GM23338 (cell line): ENCODE measurements at regions not wholly inside any gene's neighbourhood (a gene's known extent, or its start where the extent isn't known, plus 50 kb on each side); places are given as distances from the start of the nearest gene placed in this dataset.

Experiments used
- ATAC-seq: fragments of 200-7000 bp; cut with Tn5 transposase; 3 replicates; pipeline ENCODE4 v1.9.1; 2020
- DNase-seq: peaks from one replicate; pipeline ENCODE4 v3.0.0-alpha.2; 2015; ENCODE audit warnings: low spot score
- H2AFZ ChIP-seq: fragments of 200-600 bp; sonication (generic); 2 replicates; pipeline ENCODE4 v1.8.0; 2016; ENCODE audit warnings: antibody characterized with exemption, mild to moderate bottlenecking, moderate library complexity
- H3F3A ChIP-seq: fragments of 200-600 bp; sonication (generic); replicated peaks from 2 replicates; pipeline ENCODE4 v1.8.0; 2017; ENCODE audit warnings: antibody characterized with exemption, mixed run types, low read depth
- H3K27ac ChIP-seq: fragments of 200-600 bp; sonication (generic); 2 replicates; pipeline ENCODE4 v1.6.1; 2016; ENCODE audit warnings: low read depth
- H3K27me3 ChIP-seq: fragments of 200-600 bp; sonication (generic); 2 replicates; pipeline ENCODE4 v1.8.0; 2016; ENCODE audit warnings: mild to moderate bottlenecking, mixed run types, moderate library complexity; ENCODE audit not compliant: insufficient read depth
- H3K36me3 ChIP-seq: fragments of 200-600 bp; sonication (generic); 2 replicates; pipeline ENCODE4 v1.8.0; 2016; ENCODE audit warnings: mild to moderate bottlenecking; ENCODE audit not compliant: insufficient read depth
- H3K4me1 ChIP-seq: fragments of 200-600 bp; sonication (generic); 2 replicates; pipeline ENCODE4 v1.8.0; 2016; ENCODE audit warnings: mild to moderate bottlenecking, moderate library complexity; ENCODE audit not compliant: insufficient read depth
- H3K4me2 ChIP-seq: fragments of 200-600 bp; sonication (generic); 2 replicates; pipeline ENCODE4 v1.7.1; 2017; ENCODE audit warnings: mixed run types
- H3K4me3 ChIP-seq: fragments of 200-600 bp; sonication (generic); 2 replicates; pipeline ENCODE4 v1.6.1; 2016; ENCODE audit warnings: mixed run types
- H3K79me2 ChIP-seq: fragments of 200-600 bp; sonication (generic); replicated peaks from 2 replicates; pipeline ENCODE4 v1.8.0; 2017; ENCODE audit warnings: mild to moderate bottlenecking; ENCODE audit not compliant: insufficient read depth
- H3K9me2 ChIP-seq: fragments of 200-600 bp; sonication (generic); 2 replicates; pipeline ENCODE4 v1.8.0; 2017; ENCODE audit not compliant: insufficient read depth
- H4K20me1 ChIP-seq: fragments of 200-600 bp; sonication (generic); replicated peaks from 2 replicates; pipeline ENCODE4 v1.8.0; 2017; ENCODE audit warnings: mild to moderate bottlenecking; ENCODE audit not compliant: insufficient read depth
- H3K27ac Mint-ChIP-seq: 2 replicates; pipeline ENCODE4 v1.8.0; 2020; ENCODE audit warnings: inconsistent platforms, mild to moderate bottlenecking, moderate library complexity, mixed read lengths
- H3K27me3 Mint-ChIP-seq: 3 replicates; pipeline ENCODE4 v1.8.0; 2022; ENCODE audit warnings: low read depth, mild to moderate bottlenecking, moderate library complexity, mixed read lengths, inconsistent platforms; ENCODE audit not compliant: insufficient read depth, poor library complexity
- H3K36me3 Mint-ChIP-seq: 3 replicates; pipeline ENCODE4 v1.8.0; 2021; ENCODE audit warnings: low read depth, mild to moderate bottlenecking, inconsistent platforms, moderate library complexity, mixed read lengths
- H3K4me1 Mint-ChIP-seq: 3 replicates; pipeline ENCODE4 v1.8.0; 2020; ENCODE audit warnings: mild to moderate bottlenecking, inconsistent platforms, mixed read lengths
- H3K4me3 Mint-ChIP-seq: 3 replicates; pipeline ENCODE4 v1.8.0; 2021; ENCODE audit warnings: moderate library complexity, mild to moderate bottlenecking, inconsistent platforms, mixed read lengths
- H3K9me3 Mint-ChIP-seq: 3 replicates; pipeline ENCODE4 v1.8.0; 2020; ENCODE audit warnings: moderate library complexity, mild to moderate bottlenecking, inconsistent platforms, mixed read lengths
- CREB1 ChIP-seq: fragments of 250-450 bp; sonication (Bioruptor Pico); IDR thresholded peaks from 2 replicates; pipeline ENCODE4 v1.5.0; 2020; ENCODE audit warnings: low read depth, mild to moderate bottlenecking, moderate library complexity
- CTCF ChIP-seq, 2 experiments: fragments of 200-600 bp in 1 of 2; sonication (generic) in 1 of 2; conservative IDR thresholded peaks; 2 replicates each; pipeline versions ENCODE4 v1.5.1 to v1.6.1; 2016 to 2017; ENCODE audit warnings: antibody characterized with exemption in 2 of 2, low read depth in 2 of 2, mild to moderate bottlenecking in 2 of 2, moderate library complexity in 1 of 2
- ETS1 ChIP-seq: IDR thresholded peaks from 2 replicates; pipeline ENCODE4 v1.6.1; 2016; ENCODE audit warnings: antibody characterized with exemption
- EZH2 ChIP-seq: fragments of 200-600 bp; sonication (generic); IDR thresholded peaks from one replicate; pipeline ENCODE4 v1.8.0; 2017; ENCODE audit warnings: antibody characterized with exemption, mild to moderate bottlenecking, low read depth; ENCODE audit not compliant: unreplicated experiment
- EZH2phosphoT487 ChIP-seq: fragments of 200-600 bp; sonication (generic); IDR thresholded peaks from one replicate; pipeline ENCODE4 v1.8.1; 2018; ENCODE audit warnings: antibody characterized with exemption; ENCODE audit not compliant: unreplicated experiment
- JUNB ChIP-seq: IDR thresholded peaks from one replicate; pipeline ENCODE4 v1.6.1; 2016; ENCODE audit warnings: antibody characterized with exemption; ENCODE audit not compliant: unreplicated experiment
- NANOG ChIP-seq: IDR thresholded peaks from 2 replicates; pipeline ENCODE4 v1.6.1; 2016; ENCODE audit warnings: antibody characterized with exemption, borderline replicate concordance
- POLR2AphosphoS5 ChIP-seq: IDR thresholded peaks from 2 replicates; pipeline ENCODE4 v1.6.1; 2016; ENCODE audit warnings: antibody characterized with exemption, low read depth
- STAT1 ChIP-seq: IDR thresholded peaks from one replicate; pipeline ENCODE4 v1.6.1; 2016; ENCODE audit warnings: antibody characterized with exemption; ENCODE audit not compliant: unreplicated experiment
- ZNF114 ChIP-seq: fragments of 250-450 bp; sonication (Bioruptor Pico); IDR thresholded peaks from 2 replicates; pipeline ENCODE4 v1.5.0; 2020; ENCODE audit warnings: mild to moderate bottlenecking, moderate library complexity
- ZNF331 ChIP-seq: fragments of 250-450 bp; sonication (Bioruptor Pico); IDR thresholded peaks from 2 replicates; pipeline ENCODE4 v1.5.0; 2020; ENCODE audit warnings: low read depth, mild to moderate bottlenecking, moderate library complexity
- TF ChIP-seq, protein P1 (sequence below): fragments of 250-450 bp; sonication (Bioruptor Pico); IDR thresholded peaks from 2 replicates; pipeline ENCODE4 v1.5.0; 2020; ENCODE audit warnings: mild to moderate bottlenecking, moderate library complexity
- TF ChIP-seq, protein P2 (sequence below): IDR thresholded peaks from one replicate; pipeline ENCODE4 v1.6.1; 2018; ENCODE audit warnings: antibody characterized with exemption; ENCODE audit not compliant: unreplicated experiment

DNA sequence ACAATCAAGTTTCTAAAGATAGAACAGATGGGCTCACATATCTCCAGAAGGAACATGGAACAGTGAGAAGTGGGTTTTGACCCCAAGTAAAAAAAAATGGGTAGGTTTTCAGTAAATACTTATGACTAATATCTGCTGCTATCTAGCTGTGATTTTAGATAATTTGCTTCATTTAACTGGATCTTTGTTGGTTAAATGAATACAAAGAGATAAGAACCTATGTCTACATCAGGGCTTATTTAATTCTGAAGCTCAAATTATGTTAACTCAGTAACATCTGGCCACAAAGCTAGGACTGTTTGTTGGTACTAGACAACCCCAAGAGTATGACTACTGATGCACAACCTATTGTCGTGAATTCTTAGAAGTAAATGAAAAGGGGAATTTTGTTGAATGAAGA, 144.4 kb upstream of the SESN3 start:
- no peaks in the 10 kb centered on the region for H3K79me2 ChIP-seq
- H3K9me2 ChIP-seq, result 0 out of 2 replicates have a peak, but pooled peaks cover 4% of the 10 kb centered on the region
- no peak overlapping the region for H3K4me3 ChIP-seq
- Mint-ChIP-seq H3K9me3 (no peaks in the 10 kb centered on the region), H3K4me1 (peaks cover 41% of the 10 kb centered on the region), H3K4me3 (no peak overlapping the region), H3K27ac (no peak overlapping the region), H3K27me3 (no peaks in the 10 kb centered on the region), H3K36me3 (no peaks in the 10 kb centered on the region)
- H2AFZ ChIP-seq, result no peak overlapping the region
- no peak overlapping the region for H3K27ac ChIP-seq
- TF ChIP-seq ZNF114 (no peak), JUNB (no peak), POLR2AphosphoS5 (no peak), CREB1 (no peak), NANOG (no peak), ETS1 (no peak), ZNF331 (CRISPR knock-in tag) (no peak), EZH2 (no peak), CTCF (conservative IDR thresholded peaks at IDR 0.05; ENCODE audit: low read depth in 2 of 2) (no peak), EZH2phosphoT487 (no peak), STAT1 (no peak)
- TF ChIP-seq, protein P1, sequence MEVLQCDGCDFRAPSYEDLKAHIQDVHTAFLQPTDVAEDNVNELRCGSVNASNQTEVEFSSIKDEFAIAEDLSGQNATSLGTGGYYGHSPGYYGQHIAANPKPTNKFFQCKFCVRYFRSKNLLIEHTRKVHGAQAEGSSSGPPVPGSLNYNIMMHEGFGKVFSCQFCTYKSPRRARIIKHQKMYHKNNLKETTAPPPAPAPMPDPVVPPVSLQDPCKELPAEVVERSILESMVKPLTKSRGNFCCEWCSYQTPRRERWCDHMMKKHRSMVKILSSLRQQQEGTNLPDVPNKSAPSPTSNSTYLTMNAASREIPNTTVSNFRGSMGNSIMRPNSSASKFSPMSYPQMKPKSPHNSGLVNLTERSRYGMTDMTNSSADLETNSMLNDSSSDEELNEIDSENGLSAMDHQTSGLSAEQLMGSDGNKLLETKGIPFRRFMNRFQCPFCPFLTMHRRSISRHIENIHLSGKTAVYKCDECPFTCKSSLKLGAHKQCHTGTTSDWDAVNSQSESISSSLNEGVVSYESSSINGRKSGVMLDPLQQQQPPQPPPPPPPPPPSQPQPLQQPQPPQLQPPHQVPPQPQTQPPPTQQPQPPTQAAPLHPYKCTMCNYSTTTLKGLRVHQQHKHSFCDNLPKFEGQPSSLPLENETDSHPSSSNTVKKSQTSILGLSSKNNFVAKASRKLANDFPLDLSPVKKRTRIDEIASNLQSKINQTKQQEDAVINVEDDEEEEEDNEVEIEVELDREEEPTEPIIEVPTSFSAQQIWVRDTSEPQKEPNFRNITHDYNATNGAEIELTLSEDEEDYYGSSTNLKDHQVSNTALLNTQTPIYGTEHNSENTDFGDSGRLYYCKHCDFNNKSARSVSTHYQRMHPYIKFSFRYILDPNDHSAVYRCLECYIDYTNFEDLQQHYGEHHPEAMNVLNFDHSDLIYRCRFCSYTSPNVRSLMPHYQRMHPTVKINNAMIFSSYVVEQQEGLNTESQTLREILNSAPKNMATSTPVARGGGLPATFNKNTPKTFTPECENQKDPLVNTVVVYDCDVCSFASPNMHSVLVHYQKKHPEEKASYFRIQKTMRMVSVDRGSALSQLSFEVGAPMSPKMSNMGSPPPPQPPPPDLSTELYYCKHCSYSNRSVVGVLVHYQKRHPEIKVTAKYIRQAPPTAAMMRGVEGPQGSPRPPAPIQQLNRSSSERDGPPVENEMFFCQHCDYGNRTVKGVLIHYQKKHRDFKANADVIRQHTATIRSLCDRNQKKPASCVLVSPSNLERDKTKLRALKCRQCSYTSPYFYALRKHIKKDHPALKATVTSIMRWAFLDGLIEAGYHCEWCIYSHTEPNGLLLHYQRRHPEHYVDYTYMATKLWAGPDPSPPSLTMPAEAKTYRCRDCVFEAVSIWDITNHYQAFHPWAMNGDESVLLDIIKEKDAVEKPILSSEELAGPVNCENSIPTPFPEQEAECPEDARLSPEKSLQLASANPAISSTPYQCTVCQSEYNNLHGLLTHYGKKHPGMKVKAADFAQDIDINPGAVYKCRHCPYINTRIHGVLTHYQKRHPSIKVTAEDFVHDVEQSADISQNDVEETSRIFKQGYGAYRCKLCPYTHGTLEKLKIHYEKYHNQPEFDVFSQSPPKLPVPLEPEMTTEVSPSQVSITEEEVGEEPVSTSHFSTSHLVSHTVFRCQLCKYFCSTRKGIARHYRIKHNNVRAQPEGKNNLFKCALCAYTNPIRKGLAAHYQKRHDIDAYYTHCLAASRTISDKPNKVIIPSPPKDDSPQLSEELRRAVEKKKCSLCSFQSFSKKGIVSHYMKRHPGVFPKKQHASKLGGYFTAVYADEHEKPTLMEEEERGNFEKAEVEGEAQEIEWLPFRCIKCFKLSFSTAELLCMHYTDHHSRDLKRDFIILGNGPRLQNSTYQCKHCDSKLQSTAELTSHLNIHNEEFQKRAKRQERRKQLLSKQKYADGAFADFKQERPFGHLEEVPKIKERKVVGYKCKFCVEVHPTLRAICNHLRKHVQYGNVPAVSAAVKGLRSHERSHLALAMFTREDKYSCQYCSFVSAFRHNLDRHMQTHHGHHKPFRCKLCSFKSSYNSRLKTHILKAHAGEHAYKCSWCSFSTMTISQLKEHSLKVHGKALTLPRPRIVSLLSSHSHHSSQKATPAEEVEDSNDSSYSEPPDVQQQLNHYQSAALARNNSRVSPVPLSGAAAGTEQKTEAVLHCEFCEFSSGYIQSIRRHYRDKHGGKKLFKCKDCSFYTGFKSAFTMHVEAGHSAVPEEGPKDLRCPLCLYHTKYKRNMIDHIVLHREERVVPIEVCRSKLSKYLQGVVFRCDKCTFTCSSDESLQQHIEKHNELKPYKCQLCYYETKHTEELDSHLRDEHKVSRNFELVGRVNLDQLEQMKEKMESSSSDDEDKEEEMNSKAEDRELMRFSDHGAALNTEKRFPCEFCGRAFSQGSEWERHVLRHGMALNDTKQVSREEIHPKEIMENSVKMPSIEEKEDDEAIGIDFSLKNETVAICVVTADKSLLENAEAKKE (CRISPR knock-in tag), result no peak
- TF ChIP-seq, protein P2, sequence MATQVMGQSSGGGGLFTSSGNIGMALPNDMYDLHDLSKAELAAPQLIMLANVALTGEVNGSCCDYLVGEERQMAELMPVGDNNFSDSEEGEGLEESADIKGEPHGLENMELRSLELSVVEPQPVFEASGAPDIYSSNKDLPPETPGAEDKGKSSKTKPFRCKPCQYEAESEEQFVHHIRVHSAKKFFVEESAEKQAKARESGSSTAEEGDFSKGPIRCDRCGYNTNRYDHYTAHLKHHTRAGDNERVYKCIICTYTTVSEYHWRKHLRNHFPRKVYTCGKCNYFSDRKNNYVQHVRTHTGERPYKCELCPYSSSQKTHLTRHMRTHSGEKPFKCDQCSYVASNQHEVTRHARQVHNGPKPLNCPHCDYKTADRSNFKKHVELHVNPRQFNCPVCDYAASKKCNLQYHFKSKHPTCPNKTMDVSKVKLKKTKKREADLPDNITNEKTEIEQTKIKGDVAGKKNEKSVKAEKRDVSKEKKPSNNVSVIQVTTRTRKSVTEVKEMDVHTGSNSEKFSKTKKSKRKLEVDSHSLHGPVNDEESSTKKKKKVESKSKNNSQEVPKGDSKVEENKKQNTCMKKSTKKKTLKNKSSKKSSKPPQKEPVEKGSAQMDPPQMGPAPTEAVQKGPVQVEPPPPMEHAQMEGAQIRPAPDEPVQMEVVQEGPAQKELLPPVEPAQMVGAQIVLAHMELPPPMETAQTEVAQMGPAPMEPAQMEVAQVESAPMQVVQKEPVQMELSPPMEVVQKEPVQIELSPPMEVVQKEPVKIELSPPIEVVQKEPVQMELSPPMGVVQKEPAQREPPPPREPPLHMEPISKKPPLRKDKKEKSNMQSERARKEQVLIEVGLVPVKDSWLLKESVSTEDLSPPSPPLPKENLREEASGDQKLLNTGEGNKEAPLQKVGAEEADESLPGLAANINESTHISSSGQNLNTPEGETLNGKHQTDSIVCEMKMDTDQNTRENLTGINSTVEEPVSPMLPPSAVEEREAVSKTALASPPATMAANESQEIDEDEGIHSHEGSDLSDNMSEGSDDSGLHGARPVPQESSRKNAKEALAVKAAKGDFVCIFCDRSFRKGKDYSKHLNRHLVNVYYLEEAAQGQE, result no peak
- ATAC-seq, result no peak
- no peaks in the 10 kb centered on the region for H3F3A ChIP-seq
- no peaks in the 10 kb centered on the region for H3K27me3 ChIP-seq
- DNase-seq, result no peak
- H3K4me2 ChIP-seq, result no peak overlapping the region
- H4K20me1 ChIP-seq, result no peaks in the 10 kb centered on the region
- peaks cover 27% of the 10 kb centered on the region for H3K4me1 ChIP-seq
- H3K36me3 ChIP-seq, result no peaks in the 10 kb centered on the region
